Choroid plexus epithelial cell (primary cell): ENCODE measurements at regions not wholly inside any gene's neighbourhood (a gene's known extent, or its start where the extent isn't known, plus 50 kb on each side); places are given as distances from the start of the nearest gene placed in this dataset.

ENCODE experiments used
- DNase-seq: peaks from one replicate; pipeline ENCODE4 v3.0.0-alpha.2; 2010; ENCODE audit warnings: low read depth
- H3K4me3 ChIP-seq: 2 replicates; pipeline ENCODE4 v1.5.1; 2011; ENCODE audit warnings: low read depth, mild to moderate bottlenecking, control low read depth, low read length, moderate library complexity
- CTCF ChIP-seq: conservative IDR thresholded peaks from 2 replicates; pipeline ENCODE4 v1.5.1; 2011; ENCODE audit warnings: low read depth, mild to moderate bottlenecking, control low read depth, inconsistent platforms, low read length, moderate library complexity

GRCh38 chr15:69991551-69991980 lies 106.2 kb downstream of the TLE3 start:
- no peak for DNase-seq
- no peak for TF ChIP-seq CTCF
- H3K4me3 ChIP-seq = no peak overlapping the region

- no peak for TF ChIP-seq CTCF
- no peak for DNase-seq
- no peak overlapping the region for H3K4me3 ChIP-seq
Observed at GRCh38 chr15:69992348-69992747, 105.4 kb downstream of the TLE3 start.

GRCh38 chr15:69994429-69995205 lies 103.1 kb downstream of the TLE3 start:
- no peak for TF ChIP-seq CTCF
- H3K4me3 ChIP-seq = no peak overlapping the region
- no peak for DNase-seq

GRCh38 chr15:69996321-69997160 lies 101.2 kb downstream of the TLE3 start:
- no peak overlapping the region for H3K4me3 ChIP-seq
- TF ChIP-seq CTCF = no peak
- no peak for DNase-seq

- TF ChIP-seq CTCF = no peak
- DNase-seq = no peak
- H3K4me3 ChIP-seq = no peak overlapping the region
Observed at GRCh38 chr15:69997161-69997485, 100.6 kb downstream of the TLE3 start.
